ENCODE measurements at regions not wholly inside any gene's neighbourhood (a gene's known extent, or its start where the extent isn't known, plus 50 kb on each side); places are given as distances from the start of the nearest gene placed in this dataset.

DNA sequence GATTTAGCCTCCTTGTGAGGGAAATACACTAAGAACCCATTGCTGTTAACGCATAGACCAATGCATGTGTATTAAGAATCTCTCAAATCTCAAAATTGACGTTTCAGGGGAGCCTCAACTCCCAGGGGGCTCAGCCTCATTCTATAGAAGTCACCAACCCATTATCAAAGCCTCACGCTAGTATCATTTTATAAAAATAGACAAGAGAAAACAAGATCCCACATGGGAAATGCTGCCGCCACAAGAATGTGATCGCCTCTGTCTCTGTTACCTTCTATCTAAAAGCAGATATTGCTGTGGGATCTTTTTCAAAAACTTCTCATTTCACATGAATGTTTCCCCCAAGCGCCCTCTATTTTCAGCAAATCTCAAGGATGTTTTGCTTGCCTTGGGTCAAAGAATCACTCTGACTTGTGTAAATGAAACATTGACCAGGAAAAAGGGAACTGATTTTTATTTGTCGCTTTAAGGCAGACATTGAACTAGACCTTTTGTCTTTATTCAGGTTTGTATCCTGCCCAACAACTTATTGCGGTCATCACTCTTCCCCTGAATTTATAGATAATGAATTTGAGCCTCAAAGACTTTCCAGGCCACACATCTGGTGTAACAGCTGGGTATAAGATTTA, 679.0 kb upstream of the ID2 start:
- TF ChIP-seq, protein P1, sequence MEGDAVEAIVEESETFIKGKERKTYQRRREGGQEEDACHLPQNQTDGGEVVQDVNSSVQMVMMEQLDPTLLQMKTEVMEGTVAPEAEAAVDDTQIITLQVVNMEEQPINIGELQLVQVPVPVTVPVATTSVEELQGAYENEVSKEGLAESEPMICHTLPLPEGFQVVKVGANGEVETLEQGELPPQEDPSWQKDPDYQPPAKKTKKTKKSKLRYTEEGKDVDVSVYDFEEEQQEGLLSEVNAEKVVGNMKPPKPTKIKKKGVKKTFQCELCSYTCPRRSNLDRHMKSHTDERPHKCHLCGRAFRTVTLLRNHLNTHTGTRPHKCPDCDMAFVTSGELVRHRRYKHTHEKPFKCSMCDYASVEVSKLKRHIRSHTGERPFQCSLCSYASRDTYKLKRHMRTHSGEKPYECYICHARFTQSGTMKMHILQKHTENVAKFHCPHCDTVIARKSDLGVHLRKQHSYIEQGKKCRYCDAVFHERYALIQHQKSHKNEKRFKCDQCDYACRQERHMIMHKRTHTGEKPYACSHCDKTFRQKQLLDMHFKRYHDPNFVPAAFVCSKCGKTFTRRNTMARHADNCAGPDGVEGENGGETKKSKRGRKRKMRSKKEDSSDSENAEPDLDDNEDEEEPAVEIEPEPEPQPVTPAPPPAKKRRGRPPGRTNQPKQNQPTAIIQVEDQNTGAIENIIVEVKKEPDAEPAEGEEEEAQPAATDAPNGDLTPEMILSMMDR (IDR thresholded peaks at IDR 0.05), result no peak
- no peak for TF ChIP-seq RAD21 (conservative IDR thresholded peaks at IDR 0.05 in 1 of 2, IDR thresholded peaks at IDR 0.05 in 1 of 2)
- TF ChIP-seq CEBPB (IDR thresholded peaks at IDR 0.05), result no peak
- no peak for TF ChIP-seq EP300 (IDR thresholded peaks at IDR 0.05)
